Activated T-cell treated with anti-CD3 and anti-CD28 coated beads, Interleukin-2, amount 50 U/mL, for 4 hours (primary cell): ENCODE measurements at regions not wholly inside any gene's neighbourhood (a gene's known extent, or its start where the extent isn't known, plus 50 kb on each side); places are given as distances from the start of the nearest gene placed in this dataset.

ENCODE experiments used
- ATAC-seq, 2 donors: fragments of 200-7000 bp; cut with Tn5 transposase; one replicate each; pipeline ENCODE4 v1.10.0; 2021
- DNase-seq: peaks from one replicate; pipeline ENCODE4 v3.0.0-alpha.2; 2020
- H3K27me3 Mint-ChIP-seq: one replicate; pipeline ENCODE4 v1.8.0; 2021; ENCODE audit warnings: low read depth, mixed read lengths
- H3K36me3 Mint-ChIP-seq: one replicate; pipeline ENCODE4 v1.8.0; 2022; ENCODE audit warnings: mixed read lengths; ENCODE audit not compliant: insufficient read depth
- H3K4me1 Mint-ChIP-seq: one replicate; pipeline ENCODE4 v1.8.0; 2021; ENCODE audit warnings: low read depth, mixed read lengths
- H3K4me3 Mint-ChIP-seq: one replicate; pipeline ENCODE4 v1.8.0; 2021; ENCODE audit warnings: mild to moderate bottlenecking, moderate library complexity, mixed read lengths
- H3K9me3 Mint-ChIP-seq: one replicate; pipeline ENCODE4 v1.8.0; 2021; ENCODE audit warnings: mixed read lengths

GRCh38 chr16:49051576-49051975 lies 230.1 kb downstream of the CBLN1 start:
- no peaks in the 10 kb centered on the region for H3K36me3 Mint-ChIP-seq
- peaks cover 5% of the 10 kb centered on the region for H3K9me3 Mint-ChIP-seq
- H3K4me3 Mint-ChIP-seq: no peak overlapping the region
- H3K4me1 Mint-ChIP-seq: no peaks in the 10 kb centered on the region
- no peak for DNase-seq
- ATAC-seq: no peak
- no peaks in the 10 kb centered on the region for H3K27me3 Mint-ChIP-seq

DNA sequence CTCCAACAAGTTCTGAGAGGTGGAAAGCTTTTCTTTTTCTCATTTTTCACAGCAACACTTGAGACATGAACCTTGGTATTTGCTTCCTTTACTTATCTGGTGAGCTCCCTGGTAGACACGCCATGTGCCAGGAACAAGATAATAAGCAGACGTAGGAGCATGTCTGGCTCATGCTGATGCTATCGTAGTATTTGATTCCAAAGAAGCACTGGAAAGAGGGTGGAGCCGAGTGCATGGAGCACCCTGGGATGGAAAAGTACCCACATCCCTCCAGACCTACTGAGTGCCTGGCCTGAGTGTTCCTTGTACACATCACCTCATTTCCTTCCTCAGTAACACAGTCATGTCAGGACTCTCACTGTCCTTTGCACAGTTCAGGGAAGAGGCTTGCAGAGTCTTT lies 231.0 kb downstream of the CBLN1 start:
- Mint-ChIP-seq H3K27me3 (no peaks in the 10 kb centered on the region), H3K9me3 (peaks cover 5% of the 10 kb centered on the region), H3K4me1 (no peaks in the 10 kb centered on the region), H3K36me3 (no peaks in the 10 kb centered on the region), H3K4me3 (no peak overlapping the region)
- DNase-seq: no peak
- ATAC-seq: no peak

GRCh38 chr16:49049644-49050043 lies 232.0 kb downstream of the CBLN1 start:
- H3K4me1 Mint-ChIP-seq: no peaks in the 10 kb centered on the region
- no peaks in the 10 kb centered on the region for H3K36me3 Mint-ChIP-seq
- H3K27me3 Mint-ChIP-seq: no peaks in the 10 kb centered on the region
- H3K9me3 Mint-ChIP-seq: peaks cover 5% of the 10 kb centered on the region
- H3K4me3 Mint-ChIP-seq: no peak overlapping the region
- ATAC-seq (no peak), DNase-seq (no peak)

DNA sequence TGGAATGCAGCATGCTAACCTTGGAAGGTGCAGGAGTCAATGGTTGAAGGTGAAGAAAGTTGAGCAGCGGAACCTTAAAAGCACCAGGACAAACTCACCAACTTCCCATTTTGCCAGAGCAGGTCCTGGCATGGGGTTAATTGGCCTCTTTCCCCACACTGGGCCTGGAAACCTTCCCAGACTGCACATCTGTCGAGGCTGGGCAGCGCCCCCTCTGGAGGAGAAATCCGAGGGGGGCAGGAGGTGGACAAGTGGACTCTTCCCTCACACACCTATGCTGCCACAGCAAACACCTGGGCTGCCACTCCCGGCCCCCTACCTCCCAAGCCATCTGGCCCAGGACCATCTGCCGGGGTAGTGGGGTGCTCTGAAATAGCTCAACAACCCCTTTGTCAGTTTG lies 232.4 kb downstream of the CBLN1 start:
- DNase-seq (no peak), ATAC-seq (no peak)
- Mint-ChIP-seq H3K4me3 (no peak overlapping the region), H3K36me3 (no peaks in the 10 kb centered on the region), H3K4me1 (no peaks in the 10 kb centered on the region), H3K9me3 (peaks cover 5% of the 10 kb centered on the region), H3K27me3 (no peaks in the 10 kb centered on the region)

- ATAC-seq: no peak
- DNase-seq: no peak
- H3K4me1 Mint-ChIP-seq: no peaks in the 10 kb centered on the region
Measured at GRCh38 chr16:49048557-49048956, 233.1 kb downstream of the CBLN1 start.

GRCh38 chr16:49036126-49036525 lies 245.5 kb downstream of the CBLN1 start:
- Mint-ChIP-seq H3K4me1 (no peaks in the 10 kb centered on the region), H3K36me3 (no peaks in the 10 kb centered on the region), H3K4me3 (no peak overlapping the region), H3K27me3 (no peaks in the 10 kb centered on the region), H3K9me3 (peaks cover 4% of the 10 kb centered on the region)
- DNase-seq (no peak), ATAC-seq (no peak)

More at GRCh38 chr16:49048557-49048956, 233.1 kb downstream of the CBLN1 start:
- H3K36me3 Mint-ChIP-seq: no peaks in the 10 kb centered on the region
- H3K4me3 Mint-ChIP-seq: no peak overlapping the region
- peaks cover 5% of the 10 kb centered on the region for H3K9me3 Mint-ChIP-seq
- no peaks in the 10 kb centered on the region for H3K27me3 Mint-ChIP-seq

GRCh38 chr16:49027420-49027819 lies 254.2 kb downstream of the CBLN1 start:
- DNase-seq (no peak), ATAC-seq (no peak)
- Mint-ChIP-seq H3K4me3 (no peak overlapping the region), H3K4me1 (no peaks in the 10 kb centered on the region), H3K36me3 (no peaks in the 10 kb centered on the region), H3K9me3 (no peaks in the 10 kb centered on the region), H3K27me3 (no peaks in the 10 kb centered on the region)

GRCh38 chr16:49026566-49027181 lies 255.0 kb downstream of the CBLN1 start:
- Mint-ChIP-seq H3K27me3 (no peaks in the 10 kb centered on the region), H3K4me1 (no peaks in the 10 kb centered on the region), H3K36me3 (no peaks in the 10 kb centered on the region), H3K4me3 (no peak overlapping the region), H3K9me3 (no peaks in the 10 kb centered on the region)
- ATAC-seq: no peak
- DNase-seq: no peak

DNA sequence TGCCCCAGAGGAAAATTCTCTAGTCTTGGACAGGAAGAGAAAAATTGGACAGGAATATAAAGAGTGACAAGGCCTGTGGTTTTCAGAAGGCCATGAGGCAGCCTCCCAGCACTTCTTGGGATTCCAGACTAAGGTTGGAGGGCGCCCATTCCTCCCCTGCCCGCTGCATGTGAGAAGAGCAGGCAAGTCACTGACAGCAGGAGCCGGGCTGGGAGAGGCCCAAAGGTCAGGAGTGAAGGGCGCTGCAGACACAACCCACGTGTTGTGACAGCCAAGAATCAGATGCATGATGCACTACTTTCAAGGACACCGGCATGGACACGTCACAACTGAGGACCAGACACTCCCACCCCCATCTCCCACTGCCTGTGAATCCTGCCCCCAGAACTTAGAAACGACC lies 256.7 kb downstream of the CBLN1 start:
- Mint-ChIP-seq H3K9me3 (no peaks in the 10 kb centered on the region), H3K27me3 (no peaks in the 10 kb centered on the region), H3K36me3 (no peaks in the 10 kb centered on the region), H3K4me3 (no peak overlapping the region), H3K4me1 (no peaks in the 10 kb centered on the region)
- ATAC-seq (no peak), DNase-seq (no peak)

- no peaks in the 10 kb centered on the region for H3K36me3 Mint-ChIP-seq
- no peaks in the 10 kb centered on the region for H3K4me1 Mint-ChIP-seq
- no peak for ATAC-seq
- no peak overlapping the region for H3K4me3 Mint-ChIP-seq
- no peaks in the 10 kb centered on the region for H3K27me3 Mint-ChIP-seq
- H3K9me3 Mint-ChIP-seq: no peaks in the 10 kb centered on the region
- DNase-seq: no peak
Measured at GRCh38 chr16:49024016-49024415, 257.6 kb downstream of the CBLN1 start.

- Mint-ChIP-seq H3K4me1 (no peaks in the 10 kb centered on the region), H3K4me3 (no peak overlapping the region), H3K9me3 (no peaks in the 10 kb centered on the region), H3K36me3 (no peaks in the 10 kb centered on the region), H3K27me3 (no peaks in the 10 kb centered on the region)
- ATAC-seq: no peak
- no peak for DNase-seq
Measured at GRCh38 chr16:49023050-49023449, 258.6 kb downstream of the CBLN1 start.

GRCh38 chr16:49022351-49022963 lies 259.2 kb downstream of the CBLN1 start:
- Mint-ChIP-seq H3K9me3 (no peaks in the 10 kb centered on the region), H3K4me1 (no peaks in the 10 kb centered on the region), H3K36me3 (no peaks in the 10 kb centered on the region), H3K4me3 (no peak overlapping the region), H3K27me3 (no peaks in the 10 kb centered on the region)
- ATAC-seq (no peak), DNase-seq (no peak)

GRCh38 chr16:49021136-49021535 lies 260.5 kb downstream of the CBLN1 start:
- no peaks in the 10 kb centered on the region for H3K36me3 Mint-ChIP-seq
- H3K4me1 Mint-ChIP-seq: no peaks in the 10 kb centered on the region
- no peak for DNase-seq
- H3K9me3 Mint-ChIP-seq: no peaks in the 10 kb centered on the region
- no peak overlapping the region for H3K4me3 Mint-ChIP-seq
- no peaks in the 10 kb centered on the region for H3K27me3 Mint-ChIP-seq
- ATAC-seq: no peak

DNA sequence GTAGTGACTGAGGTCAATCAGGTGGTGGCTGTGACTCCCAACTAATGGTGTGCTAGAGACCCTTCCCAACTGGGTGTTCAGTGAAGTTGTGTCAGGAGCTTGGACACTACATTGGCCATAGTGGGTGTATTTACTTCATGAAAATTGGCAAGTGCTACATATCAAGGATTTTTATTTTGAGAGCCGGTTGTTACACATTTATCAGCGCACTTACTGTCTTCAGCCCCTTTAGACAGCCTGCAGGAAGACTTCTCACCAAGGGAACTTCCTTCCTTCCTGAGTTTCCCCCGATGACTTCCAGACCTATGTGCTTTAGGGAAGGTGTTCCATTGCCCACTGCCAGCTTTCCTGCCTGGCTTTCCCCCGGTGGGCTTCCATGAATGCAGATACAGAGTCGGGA lies 261.2 kb downstream of the CBLN1 start:
- no peak for ATAC-seq
- H3K9me3 Mint-ChIP-seq: no peaks in the 10 kb centered on the region
- no peaks in the 10 kb centered on the region for H3K4me1 Mint-ChIP-seq
- H3K27me3 Mint-ChIP-seq: no peaks in the 10 kb centered on the region
- H3K4me3 Mint-ChIP-seq: no peak overlapping the region
- H3K36me3 Mint-ChIP-seq: no peaks in the 10 kb centered on the region
- no peak for DNase-seq

DNA sequence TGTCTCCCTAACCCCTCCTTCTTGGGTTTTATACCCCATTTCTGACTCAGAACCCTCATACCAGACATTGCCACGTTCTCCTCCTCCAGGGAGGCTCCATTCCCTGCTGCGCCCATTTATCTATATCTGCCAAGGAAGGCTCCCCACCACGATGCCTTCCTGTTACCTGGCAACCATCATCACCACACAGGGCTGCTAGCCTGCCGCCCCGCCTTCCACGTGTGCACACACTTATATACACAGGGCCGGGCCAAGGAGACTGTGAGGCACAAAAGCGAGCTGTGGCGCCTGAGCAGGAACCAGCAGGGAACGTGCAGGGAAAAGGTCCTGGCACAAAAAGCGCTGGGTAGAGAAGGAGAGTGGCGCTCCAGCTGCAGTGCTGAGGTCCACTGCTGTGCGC lies 261.8 kb downstream of the CBLN1 start:
- no peaks in the 10 kb centered on the region for H3K4me1 Mint-ChIP-seq
- no peaks in the 10 kb centered on the region for H3K36me3 Mint-ChIP-seq
- no peaks in the 10 kb centered on the region for H3K27me3 Mint-ChIP-seq
- ATAC-seq (no peak), DNase-seq (no peak)
- H3K4me3 Mint-ChIP-seq: no peak overlapping the region
- no peaks in the 10 kb centered on the region for H3K9me3 Mint-ChIP-seq
